ENCODE measurements at regions not wholly inside any gene's neighbourhood (a gene's known extent, or its start where the extent isn't known, plus 50 kb on each side); places are given as distances from the start of the nearest gene placed in this dataset.

DNA sequence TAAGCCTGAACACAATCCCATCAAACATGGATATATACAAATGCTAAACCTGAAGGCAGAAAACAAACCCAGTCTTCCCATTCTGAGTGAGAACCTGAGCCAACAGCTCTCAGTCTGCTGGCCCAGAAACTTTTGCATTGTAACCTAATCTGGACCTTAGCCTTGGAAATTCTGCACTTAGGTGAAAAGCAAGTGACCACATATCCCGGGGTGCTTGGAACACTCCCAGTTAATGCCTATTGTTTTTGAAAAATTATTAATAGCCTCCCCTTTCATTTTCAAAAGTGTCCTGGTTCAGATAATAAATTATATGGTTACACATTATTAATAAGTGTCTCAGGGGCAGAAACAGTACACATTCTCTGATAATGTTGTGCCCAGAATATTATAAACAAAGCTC is 228.3 kb upstream of the TARS1 start:
- no peak overlapping the region for H3K27ac Mint-ChIP-seq (ENCODE audit: unreplicated experiment)
- no peaks in the 10 kb centered on the region for H3K27me3 Mint-ChIP-seq (ENCODE audit: unreplicated experiment)
- DNase-seq = no peak
- H3K4me3 Mint-ChIP-seq (ENCODE audit: unreplicated experiment) = no peak overlapping the region
- H3K4me1 Mint-ChIP-seq (ENCODE audit: low read depth, unreplicated experiment) = no peaks in the 10 kb centered on the region
- TF ChIP-seq, protein P1, sequence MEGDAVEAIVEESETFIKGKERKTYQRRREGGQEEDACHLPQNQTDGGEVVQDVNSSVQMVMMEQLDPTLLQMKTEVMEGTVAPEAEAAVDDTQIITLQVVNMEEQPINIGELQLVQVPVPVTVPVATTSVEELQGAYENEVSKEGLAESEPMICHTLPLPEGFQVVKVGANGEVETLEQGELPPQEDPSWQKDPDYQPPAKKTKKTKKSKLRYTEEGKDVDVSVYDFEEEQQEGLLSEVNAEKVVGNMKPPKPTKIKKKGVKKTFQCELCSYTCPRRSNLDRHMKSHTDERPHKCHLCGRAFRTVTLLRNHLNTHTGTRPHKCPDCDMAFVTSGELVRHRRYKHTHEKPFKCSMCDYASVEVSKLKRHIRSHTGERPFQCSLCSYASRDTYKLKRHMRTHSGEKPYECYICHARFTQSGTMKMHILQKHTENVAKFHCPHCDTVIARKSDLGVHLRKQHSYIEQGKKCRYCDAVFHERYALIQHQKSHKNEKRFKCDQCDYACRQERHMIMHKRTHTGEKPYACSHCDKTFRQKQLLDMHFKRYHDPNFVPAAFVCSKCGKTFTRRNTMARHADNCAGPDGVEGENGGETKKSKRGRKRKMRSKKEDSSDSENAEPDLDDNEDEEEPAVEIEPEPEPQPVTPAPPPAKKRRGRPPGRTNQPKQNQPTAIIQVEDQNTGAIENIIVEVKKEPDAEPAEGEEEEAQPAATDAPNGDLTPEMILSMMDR (IDR thresholded peaks at IDR 0.05; ENCODE audit: partially characterized antibody, unreplicated experiment) = no peak
- H3K9me3 Mint-ChIP-seq (ENCODE audit: unreplicated experiment) = peaks cover 1% of the 10 kb centered on the region
- no peaks in the 10 kb centered on the region for H3K36me3 Mint-ChIP-seq (ENCODE audit: unreplicated experiment)

DNA sequence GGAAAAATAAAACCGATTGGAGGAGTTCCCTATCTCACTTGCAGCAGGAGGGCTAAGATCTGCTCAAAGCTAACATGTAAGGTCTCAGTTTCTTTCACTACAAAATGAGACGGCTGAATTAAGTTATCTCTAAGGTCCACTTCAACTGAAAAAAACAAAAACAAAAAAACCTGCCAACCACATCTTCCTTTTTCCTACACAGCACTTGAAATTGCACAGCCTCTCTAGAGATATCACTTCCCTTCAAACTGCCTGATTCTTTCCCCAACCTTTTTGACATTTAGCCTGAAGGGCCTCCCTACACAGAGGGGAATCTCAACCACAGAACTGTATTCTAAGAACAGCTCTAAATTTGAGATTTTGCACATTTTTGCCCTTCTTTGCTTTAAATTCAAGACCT is 227.9 kb upstream of the TARS1 start:
- Mint-ChIP-seq H3K27ac (ENCODE audit: unreplicated experiment) (no peak overlapping the region), H3K9me3 (ENCODE audit: unreplicated experiment) (peaks cover 1% of the 10 kb centered on the region), H3K4me1 (ENCODE audit: low read depth, unreplicated experiment) (no peaks in the 10 kb centered on the region), H3K36me3 (ENCODE audit: unreplicated experiment) (no peaks in the 10 kb centered on the region), H3K27me3 (ENCODE audit: unreplicated experiment) (no peaks in the 10 kb centered on the region), H3K4me3 (ENCODE audit: unreplicated experiment) (no peak overlapping the region)
- TF ChIP-seq, protein P1 (IDR thresholded peaks at IDR 0.05; ENCODE audit: partially characterized antibody, unreplicated experiment) = no peak
- DNase-seq = no peak

DNA sequence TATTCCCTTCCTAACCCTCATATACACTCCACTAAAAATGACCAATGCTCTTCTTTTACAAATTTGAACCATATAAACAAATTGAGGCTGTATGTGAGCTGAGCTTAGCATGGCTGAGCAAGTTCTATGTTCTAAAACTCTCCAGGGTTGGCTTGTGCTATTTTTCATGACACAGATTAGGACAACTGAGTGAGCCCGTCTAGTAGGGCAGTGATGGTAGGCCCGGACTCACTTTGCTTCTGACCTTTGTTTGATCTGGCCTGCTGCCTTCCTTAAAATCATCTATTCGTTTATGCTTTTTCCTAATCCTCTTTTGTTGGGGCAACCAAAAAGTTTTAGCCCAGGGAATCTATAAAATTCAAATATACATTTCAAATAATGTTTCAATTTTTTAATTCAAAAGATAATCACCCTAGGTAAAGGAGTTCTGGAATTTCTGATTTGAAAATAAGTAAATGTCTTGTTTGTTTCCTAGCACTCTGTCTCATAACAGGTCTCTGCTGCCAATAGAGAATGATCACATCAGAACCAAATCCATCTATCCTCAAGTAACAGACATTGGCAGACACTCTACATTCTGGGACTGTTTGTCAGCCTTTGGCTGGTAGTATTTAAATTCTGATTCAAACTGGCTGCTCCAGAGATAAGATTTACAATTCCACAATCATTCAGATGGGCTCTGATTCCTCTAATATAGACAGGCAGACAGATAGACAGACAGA is 217.0 kb upstream of the TARS1 start:
- no peak overlapping the region for H3K4me3 Mint-ChIP-seq (ENCODE audit: unreplicated experiment)
- TF ChIP-seq, protein P1 (IDR thresholded peaks at IDR 0.05; ENCODE audit: partially characterized antibody, unreplicated experiment) = no peak
- no peak overlapping the region for H3K27ac Mint-ChIP-seq (ENCODE audit: unreplicated experiment)
- no peaks in the 10 kb centered on the region for H3K27me3 Mint-ChIP-seq (ENCODE audit: unreplicated experiment)
- DNase-seq = no peak
- H3K36me3 Mint-ChIP-seq (ENCODE audit: unreplicated experiment) = no peaks in the 10 kb centered on the region
- no peaks in the 10 kb centered on the region for H3K9me3 Mint-ChIP-seq (ENCODE audit: unreplicated experiment)
- H3K4me1 Mint-ChIP-seq (ENCODE audit: low read depth, unreplicated experiment) = no peaks in the 10 kb centered on the region

DNA sequence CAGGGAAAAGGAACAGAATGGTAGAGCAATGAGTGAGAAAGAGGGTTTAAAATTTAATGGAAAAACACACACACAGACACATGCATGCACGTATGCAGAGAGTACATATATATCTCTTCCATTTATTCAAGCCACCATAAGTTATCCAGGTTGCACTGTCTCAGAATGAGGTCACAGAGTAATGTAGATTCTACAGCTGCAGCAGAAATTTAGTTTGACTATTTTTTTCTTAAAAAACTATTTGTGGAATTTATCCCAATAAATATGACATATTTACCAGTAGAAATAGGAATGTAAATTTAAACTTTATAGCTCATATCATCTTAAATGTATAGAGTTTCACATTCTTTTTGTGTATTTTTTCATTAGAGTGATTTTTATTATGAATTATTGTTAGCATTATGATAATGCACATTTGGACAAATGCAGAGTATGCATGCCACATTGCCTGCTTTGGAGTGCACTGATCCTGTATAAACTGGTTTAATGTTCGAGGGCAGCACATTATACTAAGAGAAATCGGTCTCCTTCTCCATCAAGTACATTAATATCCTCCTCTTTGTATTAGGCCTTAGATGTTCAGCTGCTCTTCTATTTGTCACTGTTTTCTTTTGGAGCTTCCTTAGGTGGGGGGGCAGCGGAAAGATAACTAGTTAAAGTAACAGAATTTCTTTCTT is 216.3 kb upstream of the TARS1 start:
- no peak overlapping the region for H3K27ac Mint-ChIP-seq (ENCODE audit: unreplicated experiment)
- no peak overlapping the region for H3K4me3 Mint-ChIP-seq (ENCODE audit: unreplicated experiment)
- no peak for DNase-seq
- TF ChIP-seq, protein P1 (IDR thresholded peaks at IDR 0.05; ENCODE audit: partially characterized antibody, unreplicated experiment) = no peak
- H3K36me3 Mint-ChIP-seq (ENCODE audit: unreplicated experiment) = no peaks in the 10 kb centered on the region
- H3K4me1 Mint-ChIP-seq (ENCODE audit: low read depth, unreplicated experiment) = no peaks in the 10 kb centered on the region
- no peaks in the 10 kb centered on the region for H3K27me3 Mint-ChIP-seq (ENCODE audit: unreplicated experiment)
- no peaks in the 10 kb centered on the region for H3K9me3 Mint-ChIP-seq (ENCODE audit: unreplicated experiment)

DNA sequence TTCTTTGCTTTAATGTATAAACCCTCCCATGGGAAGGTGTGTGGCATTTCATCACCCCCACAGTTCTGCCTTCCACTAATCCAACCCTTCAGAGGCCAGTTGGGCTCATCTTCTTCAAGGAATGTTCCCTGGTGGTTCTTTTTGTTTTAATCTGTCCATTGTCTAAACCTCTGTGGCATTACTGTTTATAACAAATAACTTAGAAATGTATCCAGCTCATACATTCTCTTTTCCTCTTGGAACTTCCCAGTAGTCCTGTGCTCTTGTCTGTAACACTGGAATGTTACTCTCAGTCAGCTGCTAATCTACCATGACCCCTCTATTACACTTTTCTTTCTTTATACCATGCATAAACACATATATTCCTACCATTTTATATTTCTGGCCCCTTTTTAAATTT is 213.5 kb upstream of the TARS1 start:
- H3K27ac Mint-ChIP-seq (ENCODE audit: unreplicated experiment) = no peak overlapping the region

More for the DNA sequence above, 213.5 kb upstream of the TARS1 start:
- Mint-ChIP-seq H3K4me1 (ENCODE audit: low read depth, unreplicated experiment) (no peaks in the 10 kb centered on the region), H3K36me3 (ENCODE audit: unreplicated experiment) (no peaks in the 10 kb centered on the region), H3K9me3 (ENCODE audit: unreplicated experiment) (no peaks in the 10 kb centered on the region), H3K4me3 (ENCODE audit: unreplicated experiment) (no peak overlapping the region), H3K27me3 (ENCODE audit: unreplicated experiment) (no peaks in the 10 kb centered on the region)
- TF ChIP-seq, protein P1 (IDR thresholded peaks at IDR 0.05; ENCODE audit: partially characterized antibody, unreplicated experiment) = no peak
- no peak for DNase-seq
